CD4-positive, alpha-beta T cell treated with Interleukin-17A for 1 hour (primary cell): ENCODE measurements at regions not wholly inside any gene's neighbourhood (a gene's known extent, or its start where the extent isn't known, plus 50 kb on each side); places are given as distances from the start of the nearest gene placed in this dataset.

Experiments
- DNase-seq: peaks from one replicate; pipeline ENCODE4 v3.0.0-alpha.2; 2020

- no peak for DNase-seq
Observed at GRCh38 chr5:61744690-61745619, 412.9 kb downstream of the ZSWIM6 start.

GRCh38 chr5:61746831-61747575 is 414.9 kb downstream of the ZSWIM6 start:
- no peak for DNase-seq

GRCh38 chr5:61748121-61748520 is 416.1 kb downstream of the ZSWIM6 start:
- DNase-seq: no peak

- DNase-seq: no peak
Observed at GRCh38 chr5:61748651-61749050, 416.6 kb downstream of the ZSWIM6 start.

GRCh38 chr5:61752588-61752987 is 420.5 kb downstream of the ZSWIM6 start:
- DNase-seq: no peak

GRCh38 chr5:61754792-61755191 is 422.7 kb downstream of the ZSWIM6 start:
- DNase-seq: no peak

- no peak for DNase-seq
Observed at GRCh38 chr5:61755726-61756222, 423.7 kb downstream of the ZSWIM6 start.

GRCh38 chr5:61758711-61759110 is 426.7 kb downstream of the ZSWIM6 start:
- DNase-seq: no peak

GRCh38 chr5:61765471-61765870 is 433.4 kb downstream of the ZSWIM6 start:
- DNase-seq: no peak

GRCh38 chr5:61766141-61766540 is 434.1 kb downstream of the ZSWIM6 start:
- no peak for DNase-seq

- DNase-seq: no peak
Observed at GRCh38 chr5:61767231-61768080, 435.4 kb downstream of the ZSWIM6 start.

GRCh38 chr5:61768692-61769281 is 436.7 kb downstream of the ZSWIM6 start:
- DNase-seq: no peak

- DNase-seq: no peak
Observed at GRCh38 chr5:61771062-61771461, 439.0 kb downstream of the ZSWIM6 start.

GRCh38 chr5:61771808-61772207 is 439.8 kb downstream of the ZSWIM6 start:
- no peak for DNase-seq

- no peak for DNase-seq
Observed at GRCh38 chr5:61775901-61776300, 443.8 kb downstream of the ZSWIM6 start.

GRCh38 chr5:61777292-61777691 is 445.2 kb downstream of the ZSWIM6 start:
- DNase-seq: no peak

GRCh38 chr5:61779743-61780142 is 447.7 kb downstream of the ZSWIM6 start:
- no peak for DNase-seq

- no peak for DNase-seq
Observed at GRCh38 chr5:61783481-61783880, 451.4 kb downstream of the ZSWIM6 start.

- no peak for DNase-seq
Observed at GRCh38 chr5:61784341-61784740, 452.3 kb downstream of the ZSWIM6 start.

- DNase-seq: no peak
Observed at GRCh38 chr5:61788548-61788947, 456.5 kb downstream of the ZSWIM6 start.

- DNase-seq: no peak
Observed at GRCh38 chr5:61790007-61790406, 457.9 kb downstream of the ZSWIM6 start.

GRCh38 chr5:61790678-61791077 is 458.6 kb downstream of the ZSWIM6 start:
- DNase-seq: no peak

- no peak for DNase-seq
Observed at GRCh38 chr5:61796773-61797172, 464.7 kb downstream of the ZSWIM6 start.
